Adrenal gland (tissue), 5 donors: ENCODE measurements at regions not wholly inside any gene's neighbourhood (a gene's known extent, or its start where the extent isn't known, plus 50 kb on each side); places are given as distances from the start of the nearest gene placed in this dataset.

Experiments used
- CTCF ChIP-seq, 6 experiments: fragments of 450-650 bp in 4 of 6; fragments of 200-600 bp in 2 of 6; sonication (generic) in 1 of 6; IDR thresholded peaks; 1 replicate in 5 of 6; 2 replicates in 1 of 6; pipeline versions ENCODE4 v1.5.1 to v1.8.0; 2016 to 2021; ENCODE audit warnings: antibody characterized with exemption in 6 of 6, mild to moderate bottlenecking in 2 of 6, moderate library complexity in 1 of 6
- POLR2A ChIP-seq, 2 donors: fragments of 450-650 bp; IDR thresholded peaks; one replicate each; pipeline ENCODE4 v1.6.1; 2017; ENCODE audit warnings: antibody characterized with exemption in 2 of 2, mild to moderate bottlenecking in 2 of 2, moderate library complexity in 1 of 2
- donor health status: DM: no; HTN: no; CAD: no.

DNA sequence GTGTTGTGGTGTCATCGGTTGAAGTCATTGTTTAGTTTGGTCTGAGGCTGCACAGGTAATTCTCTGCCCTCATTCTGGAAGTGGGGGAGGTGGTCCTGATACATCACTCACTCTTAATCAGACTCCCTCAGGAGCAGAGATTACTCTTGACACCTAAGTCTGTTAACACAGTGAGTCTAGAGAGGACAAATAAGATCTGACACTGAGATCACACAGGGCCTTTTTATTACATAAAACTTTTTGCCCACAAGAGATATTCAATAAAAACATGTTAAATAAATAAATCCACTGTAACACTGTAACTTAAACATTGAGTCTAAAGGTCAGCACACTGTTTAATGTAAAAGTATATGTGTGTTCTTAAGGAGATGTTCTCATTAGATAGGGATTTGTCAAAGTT lies 57.1 kb upstream of the MBNL1 start:
- no peak for TF ChIP-seq CTCF (IDR thresholded peaks at IDR 0.05)
- TF ChIP-seq POLR2A (IDR thresholded peaks at IDR 0.05) = no peak
